Activated naive CD4-positive, alpha-beta T cell treated with anti-CD3 and anti-CD28 coated beads, Interleukin-2, amount 50 U/mL, for 72 hours (primary cell): ENCODE measurements at regions not wholly inside any gene's neighbourhood (a gene's known extent, or its start where the extent isn't known, plus 50 kb on each side); places are given as distances from the start of the nearest gene placed in this dataset.

Source experiments
- ATAC-seq, 2 donors: fragments of 150-1000 bp; cut with Tn5 transposase; 2 replicates each; pipeline ENCODE4 v1.10.0; 2021; ENCODE audit warnings: mild to moderate bottlenecking in 2 of 2, moderate library complexity in 2 of 2
- DNase-seq, 2 donors: peaks; one replicate each; pipeline ENCODE4 v3.0.0; 2021 to 2022; ENCODE audit warnings: low spot score in 2 of 2
- H3K27ac Mint-ChIP-seq, 2 donors: one replicate each; pipeline ENCODE4 v1.8.0; 2022; ENCODE audit warnings: mild to moderate bottlenecking in 2 of 2, mixed read lengths in 2 of 2
- H3K36me3 Mint-ChIP-seq, 2 donors: one replicate each; pipeline ENCODE4 v1.8.0; 2022; ENCODE audit warnings: mixed read lengths in 2 of 2
- H3K9me3 Mint-ChIP-seq, 2 donors: one replicate each; pipeline ENCODE4 v1.8.0; 2022; ENCODE audit warnings: mixed read lengths in 2 of 2

GRCh38 chr13:34886987-34887386 is 55.1 kb upstream of the NBEA start:
- H3K36me3 Mint-ChIP-seq, result no peaks in the 10 kb centered on the region

More at GRCh38 chr13:34886987-34887386, 55.1 kb upstream of the NBEA start:
- DNase-seq (no peak), ATAC-seq (no peak)
- H3K9me3 Mint-ChIP-seq, result no peaks in the 10 kb centered on the region
- no peak overlapping the region for H3K27ac Mint-ChIP-seq
